ENCODE measurements at regions not wholly inside any gene's neighbourhood (a gene's known extent, or its start where the extent isn't known, plus 50 kb on each side); places are given as distances from the start of the nearest gene placed in this dataset.

DNA sequence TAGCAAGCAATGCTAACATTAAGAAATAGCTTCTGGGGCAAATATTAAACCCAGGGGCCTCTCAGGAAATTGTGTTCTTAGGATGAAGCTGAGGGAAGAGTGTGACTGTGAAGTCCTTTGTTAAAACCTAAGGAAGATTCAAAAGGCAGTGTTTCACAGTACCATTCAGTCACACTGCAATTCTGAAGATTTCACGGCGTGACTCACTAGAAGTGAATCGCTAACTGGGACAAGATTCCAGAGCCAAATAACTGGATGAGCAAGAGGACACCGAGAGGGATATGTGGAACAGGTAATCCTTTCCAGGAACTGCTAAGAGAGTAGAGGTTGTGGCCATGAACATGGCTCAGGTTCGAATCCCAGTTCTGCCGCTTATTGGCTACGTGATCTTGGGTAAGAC, 61.8 kb upstream of the SMAD3 start:
- TF ChIP-seq POLR2A (IDR thresholded peaks at IDR 0.05; ENCODE audit: low read depth, low read length) = no peak
- TF ChIP-seq, protein P1, sequence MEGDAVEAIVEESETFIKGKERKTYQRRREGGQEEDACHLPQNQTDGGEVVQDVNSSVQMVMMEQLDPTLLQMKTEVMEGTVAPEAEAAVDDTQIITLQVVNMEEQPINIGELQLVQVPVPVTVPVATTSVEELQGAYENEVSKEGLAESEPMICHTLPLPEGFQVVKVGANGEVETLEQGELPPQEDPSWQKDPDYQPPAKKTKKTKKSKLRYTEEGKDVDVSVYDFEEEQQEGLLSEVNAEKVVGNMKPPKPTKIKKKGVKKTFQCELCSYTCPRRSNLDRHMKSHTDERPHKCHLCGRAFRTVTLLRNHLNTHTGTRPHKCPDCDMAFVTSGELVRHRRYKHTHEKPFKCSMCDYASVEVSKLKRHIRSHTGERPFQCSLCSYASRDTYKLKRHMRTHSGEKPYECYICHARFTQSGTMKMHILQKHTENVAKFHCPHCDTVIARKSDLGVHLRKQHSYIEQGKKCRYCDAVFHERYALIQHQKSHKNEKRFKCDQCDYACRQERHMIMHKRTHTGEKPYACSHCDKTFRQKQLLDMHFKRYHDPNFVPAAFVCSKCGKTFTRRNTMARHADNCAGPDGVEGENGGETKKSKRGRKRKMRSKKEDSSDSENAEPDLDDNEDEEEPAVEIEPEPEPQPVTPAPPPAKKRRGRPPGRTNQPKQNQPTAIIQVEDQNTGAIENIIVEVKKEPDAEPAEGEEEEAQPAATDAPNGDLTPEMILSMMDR (conservative IDR thresholded peaks at IDR 0.05; ENCODE audit: low read depth, low read length) = no peak
